ENCODE measurements at regions not wholly inside any gene's neighbourhood (a gene's known extent, or its start where the extent isn't known, plus 50 kb on each side); places are given as distances from the start of the nearest gene placed in this dataset.

- DNase-seq = no peak
Observed at GRCh38 chr11:119488256-119488995, 65.5 kb upstream of the THY1 start.

- no peak for DNase-seq
Observed at GRCh38 chr11:119486691-119487259, 63.8 kb upstream of the THY1 start.

GRCh38 chr11:119486016-119486415 is 63.0 kb upstream of the THY1 start:
- no peak for DNase-seq

- DNase-seq = no peak
Observed at GRCh38 chr11:119484741-119485605, 62.0 kb upstream of the THY1 start.

GRCh38 chr11:119483881-119484371 is 61.0 kb upstream of the THY1 start:
- DNase-seq = no peak

- no peak for DNase-seq
Observed at GRCh38 chr11:119483341-119483880, 60.4 kb upstream of the THY1 start.

- no peak for DNase-seq
Observed at GRCh38 chr11:119482521-119483011, 59.6 kb upstream of the THY1 start.

- no peak for DNase-seq
Observed at GRCh38 chr11:119481667-119482400, 58.9 kb upstream of the THY1 start.

GRCh38 chr11:119481021-119481666 is 58.2 kb upstream of the THY1 start:
- peak; percentile 22 for DNase-seq

GRCh38 chr11:119480380-119481020 is 57.5 kb upstream of the THY1 start:
- no peak for DNase-seq

GRCh38 chr11:119479685-119480275 is 56.8 kb upstream of the THY1 start:
- DNase-seq = no peak

GRCh38 chr11:119478711-119479285 is 55.8 kb upstream of the THY1 start:
- DNase-seq = no peak

- DNase-seq = no peak
Observed at GRCh38 chr11:119476666-119477331, 53.8 kb upstream of the THY1 start.

GRCh38 chr11:119476038-119476437 is 53.1 kb upstream of the THY1 start:
- DNase-seq = no peak

- DNase-seq = peak; percentile 28
Observed at GRCh38 chr11:119474682-119475596, 52.0 kb upstream of the THY1 start.

GRCh38 chr11:119473901-119474681 is 51.1 kb upstream of the THY1 start:
- no peak for DNase-seq

GRCh38 chr11:119473226-119473625 is 50.3 kb upstream of the THY1 start:
- no peak for DNase-seq

GRCh38 chr11:119472856-119473222 is 49.9 kb upstream of the THY1 start:
- no peak for DNase-seq
